ENCODE measurements at regions not wholly inside any gene's neighbourhood (a gene's known extent, or its start where the extent isn't known, plus 50 kb on each side); places are given as distances from the start of the nearest gene placed in this dataset.

GRCh38 chr6:44023586-44024454 is 103.4 kb downstream of the MRPL14 start:
- TF ChIP-seq POLR2A (IDR thresholded peaks at IDR 0.05; ENCODE audit: low read depth, low read length) (no peak), PRDM15 (CRISPR knock-in tag; IDR thresholded peaks at IDR 0.05) (no peak), EZH2 (IDR thresholded peaks at IDR 0.05; ENCODE audit: borderline replicate concordance, control insufficient read depth, low read depth, low read length) (no peak), CTCF (IDR thresholded peaks at IDR 0.05 in 2 of 3, conservative IDR thresholded peaks at IDR 0.05 in 1 of 3; ENCODE audit: control insufficient read depth in 2 of 3, extremely low read depth in 1 of 3, insufficient read depth in 1 of 3, low read depth in 3 of 3, low read length in 3 of 3) (no peak)
